ENCODE measurements at regions not wholly inside any gene's neighbourhood (a gene's known extent, or its start where the extent isn't known, plus 50 kb on each side); places are given as distances from the start of the nearest gene placed in this dataset.

GRCh38 chr20:48064929-48065328, 279.6 kb upstream of the SULF2 start:
- no peaks in the 10 kb centered on the region for H3K27me3 Mint-ChIP-seq (ENCODE audit: low read depth)
- H3K27ac Mint-ChIP-seq (ENCODE audit: unreplicated experiment), result no peak overlapping the region
- H3K9me3 Mint-ChIP-seq, result no peaks in the 10 kb centered on the region
- H3K36me3 Mint-ChIP-seq (ENCODE audit: low read depth), result no peaks in the 10 kb centered on the region
- no peak for DNase-seq (ENCODE audit: low read depth, low spot score)
- H3K4me3 Mint-ChIP-seq, result no peak overlapping the region
- peaks cover 19% of the 10 kb centered on the region for H3K4me1 Mint-ChIP-seq
- no peak for TF ChIP-seq CTCF (conservative IDR thresholded peaks at IDR 0.05)

GRCh38 chr20:48060841-48061720, 275.8 kb upstream of the SULF2 start:
- H3K9me3 Mint-ChIP-seq, result no peaks in the 10 kb centered on the region
- no peak for TF ChIP-seq CTCF (conservative IDR thresholded peaks at IDR 0.05)
- H3K4me1 Mint-ChIP-seq, result peaks cover 19% of the 10 kb centered on the region
- H3K36me3 Mint-ChIP-seq (ENCODE audit: low read depth), result no peaks in the 10 kb centered on the region
- DNase-seq (ENCODE audit: low read depth, low spot score), result no peak
- no peak overlapping the region for H3K4me3 Mint-ChIP-seq
- no peaks in the 10 kb centered on the region for H3K27me3 Mint-ChIP-seq (ENCODE audit: low read depth)
- H3K27ac Mint-ChIP-seq (ENCODE audit: unreplicated experiment), result no peak overlapping the region

- Mint-ChIP-seq H3K9me3 (peaks cover 5% of the 10 kb centered on the region), H3K27me3 (ENCODE audit: low read depth) (no peaks in the 10 kb centered on the region), H3K4me1 (peaks cover 5% of the 10 kb centered on the region), H3K27ac (ENCODE audit: unreplicated experiment) (no peak overlapping the region), H3K36me3 (ENCODE audit: low read depth) (no peaks in the 10 kb centered on the region), H3K4me3 (no peak overlapping the region)
- no peak for TF ChIP-seq CTCF (conservative IDR thresholded peaks at IDR 0.05)
- no peak for DNase-seq (ENCODE audit: low read depth, low spot score)
Measured at GRCh38 chr20:48058611-48059559, 273.6 kb upstream of the SULF2 start.

- no peak overlapping the region for H3K4me3 Mint-ChIP-seq
- no peaks in the 10 kb centered on the region for H3K36me3 Mint-ChIP-seq (ENCODE audit: low read depth)
- no peaks in the 10 kb centered on the region for H3K27me3 Mint-ChIP-seq (ENCODE audit: low read depth)
- peaks cover 5% of the 10 kb centered on the region for H3K9me3 Mint-ChIP-seq
- no peak for TF ChIP-seq CTCF (conservative IDR thresholded peaks at IDR 0.05)
- DNase-seq (ENCODE audit: low read depth, low spot score), result no peak
- peaks cover 4% of the 10 kb centered on the region for H3K4me1 Mint-ChIP-seq
- no peak overlapping the region for H3K27ac Mint-ChIP-seq (ENCODE audit: unreplicated experiment)
Measured at GRCh38 chr20:48057739-48058138, 272.5 kb upstream of the SULF2 start.

- Mint-ChIP-seq H3K27ac (ENCODE audit: unreplicated experiment) (no peak overlapping the region), H3K4me1 (peaks cover 9% of the 10 kb centered on the region), H3K9me3 (peaks cover 5% of the 10 kb centered on the region), H3K27me3 (ENCODE audit: low read depth) (no peaks in the 10 kb centered on the region), H3K4me3 (no peak overlapping the region), H3K36me3 (ENCODE audit: low read depth) (no peaks in the 10 kb centered on the region)
- DNase-seq (ENCODE audit: low read depth, low spot score), result no peak
- TF ChIP-seq CTCF (conservative IDR thresholded peaks at IDR 0.05), result no peak
Measured at GRCh38 chr20:48057251-48057650, 272.0 kb upstream of the SULF2 start.
